HepG2 (cell line): ENCODE measurements at regions not wholly inside any gene's neighbourhood (a gene's known extent, or its start where the extent isn't known, plus 50 kb on each side); places are given as distances from the start of the nearest gene placed in this dataset.

Experiments
- GABPB1 ChIP-seq: IDR thresholded peaks from 2 replicates; pipeline ENCODE4 v1.6.1; 2016; ENCODE audit warnings: mild to moderate bottlenecking, missing genetic modification reagents, moderate library complexity, missing compliant biosample characterization
- GTF2F1 ChIP-seq: fragments of 150-350 bp; IDR thresholded peaks from 2 replicates; pipeline ENCODE4 v1.6.1; 2014; ENCODE audit warnings: low read length
- HDAC2 ChIP-seq: sonication (generic); formaldehyde crosslinking; IDR thresholded peaks from 2 replicates; pipeline ENCODE4 v1.4.0; 2020; ENCODE audit warnings: missing genetic modification reagents
- HOXD1 ChIP-seq: sonication (generic); formaldehyde crosslinking; IDR thresholded peaks from 2 replicates; pipeline ENCODE4 v1.5.0; 2020; ENCODE audit warnings: missing genetic modification reagents
- KLF9 ChIP-seq: IDR thresholded peaks from 2 replicates; pipeline ENCODE4 v1.6.1; 2016; ENCODE audit warnings: low read depth
- NKX3-1 ChIP-seq: sonication (generic); formaldehyde crosslinking; IDR thresholded peaks from 2 replicates; pipeline ENCODE4 v1.5.0; 2020; ENCODE audit warnings: missing genetic modification reagents
- PAF1 ChIP-seq: IDR thresholded peaks from 2 replicates; pipeline ENCODE4 v1.6.1; 2016; ENCODE audit warnings: missing genetic modification reagents, missing compliant biosample characterization
- SIX4 ChIP-seq: sonication (generic); formaldehyde crosslinking; IDR thresholded peaks from 2 replicates; pipeline ENCODE4 v1.4.0; 2020; ENCODE audit warnings: missing genetic modification reagents
- STAG1 ChIP-seq: sonication (generic); formaldehyde crosslinking; IDR thresholded peaks from 2 replicates; pipeline ENCODE4 v1.4.0; 2020; ENCODE audit warnings: missing genetic modification reagents
- ZNF10 ChIP-seq: sonication (generic); formaldehyde crosslinking; IDR thresholded peaks from 2 replicates; pipeline ENCODE4 v1.4.0; 2020; ENCODE audit warnings: mild to moderate bottlenecking, low read depth, missing genetic modification reagents, borderline replicate concordance
- ZNF337 ChIP-seq: sonication (generic); formaldehyde crosslinking; IDR thresholded peaks from 2 replicates; pipeline ENCODE4 v1.5.1; 2020; ENCODE audit warnings: missing genetic modification reagents, low read depth, mild to moderate bottlenecking, borderline replicate concordance
- ZNF367 ChIP-seq: sonication (generic); formaldehyde crosslinking; IDR thresholded peaks from 2 replicates; pipeline ENCODE4 v1.4.0; 2020; ENCODE audit warnings: missing genetic modification reagents, borderline replicate concordance
- ZNF546 ChIP-seq: sonication (generic); formaldehyde crosslinking; conservative IDR thresholded peaks from 2 replicates; pipeline ENCODE4 v1.8.1; 2023; ENCODE audit warnings: mild to moderate bottlenecking, missing genetic modification reagents
- TF ChIP-seq, protein P1 (sequence below): sonication (generic); formaldehyde crosslinking; IDR thresholded peaks from 2 replicates; pipeline ENCODE4 v1.5.1; 2020; ENCODE audit warnings: missing genetic modification reagents, mild to moderate bottlenecking, borderline replicate concordance
- TF ChIP-seq, protein P2 (sequence below): sonication (generic); formaldehyde crosslinking; IDR thresholded peaks from 2 replicates; pipeline ENCODE4 v1.8.0; 2022; ENCODE audit warnings: missing genetic modification reagents, mild to moderate bottlenecking, inconsistent platforms, borderline replicate concordance
- TF ChIP-seq, protein P3 (sequence below): sonication (generic); formaldehyde crosslinking; IDR thresholded peaks from 2 replicates; pipeline ENCODE4 v1.5.0; 2020; ENCODE audit warnings: missing genetic modification reagents, mild to moderate bottlenecking, borderline replicate concordance
- TF ChIP-seq, protein P4 (sequence below): IDR thresholded peaks from 2 replicates; pipeline ENCODE4 v1.6.1; 2016; ENCODE audit warnings: mild to moderate bottlenecking
- TF ChIP-seq, protein P5 (sequence below): sonication (generic); formaldehyde crosslinking; IDR thresholded peaks from 2 replicates; pipeline ENCODE4 v1.8.0; 2022; ENCODE audit warnings: missing genetic modification reagents, low read depth, mild to moderate bottlenecking, borderline replicate concordance
- TF ChIP-seq, protein P6 (sequence below): sonication (generic); formaldehyde crosslinking; IDR thresholded peaks from 2 replicates; pipeline ENCODE4 v1.4.0; 2020; ENCODE audit warnings: mild to moderate bottlenecking, missing genetic modification reagents

DNA sequence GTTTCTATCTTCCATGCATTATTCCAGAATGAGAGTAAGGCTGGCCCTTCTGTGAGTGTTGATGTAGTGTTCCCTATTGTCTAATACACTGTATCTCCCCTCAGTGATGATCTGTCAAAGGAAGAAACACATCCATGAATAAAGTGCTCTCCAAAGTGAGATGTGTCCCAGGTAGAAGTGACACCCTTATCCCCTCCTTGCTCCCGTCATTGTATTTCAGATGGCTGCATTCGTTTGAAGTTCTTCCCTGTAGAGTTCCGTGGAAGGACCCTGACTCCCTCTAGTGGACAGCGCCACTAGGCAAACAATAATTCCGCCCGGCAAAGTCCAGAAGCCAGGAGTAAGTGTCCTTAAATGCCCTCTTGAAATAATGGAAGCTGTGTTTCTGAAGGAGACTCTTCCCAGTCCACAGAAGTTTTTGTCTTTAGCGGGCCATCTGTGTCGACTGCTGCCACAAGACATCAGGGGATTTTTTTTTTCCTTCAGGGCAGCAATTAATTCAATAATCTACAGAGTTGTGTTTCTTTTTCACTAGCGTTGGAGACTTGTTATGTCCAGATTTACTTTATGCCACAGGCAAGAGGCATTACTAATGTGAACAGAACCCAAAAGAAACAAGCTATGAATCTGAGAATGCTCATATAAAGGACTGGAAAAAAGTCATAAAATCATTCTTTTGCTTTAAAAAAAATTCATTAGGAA lies 64.6 kb downstream of the THNSL1 start (continued):
- TF ChIP-seq ZNF10 (no peak), ZNF546 (CRISPR knock-in tag) (no peak), ZNF337 (no peak), ZNF367 (CRISPR knock-in tag) (no peak), PAF1 (CRISPR knock-in tag) (no peak), STAG1 (CRISPR knock-in tag) (peak; percentile 91), NKX3-1 (CRISPR knock-in tag) (no peak), GABPB1 (CRISPR knock-in tag) (no peak), HDAC2 (peak; percentile 54), SIX4 (CRISPR knock-in tag) (no peak), KLF9 (CRISPR knock-in tag) (no peak), GTF2F1 (no peak), HOXD1 (CRISPR knock-in tag) (no peak)
- TF ChIP-seq, protein P1, sequence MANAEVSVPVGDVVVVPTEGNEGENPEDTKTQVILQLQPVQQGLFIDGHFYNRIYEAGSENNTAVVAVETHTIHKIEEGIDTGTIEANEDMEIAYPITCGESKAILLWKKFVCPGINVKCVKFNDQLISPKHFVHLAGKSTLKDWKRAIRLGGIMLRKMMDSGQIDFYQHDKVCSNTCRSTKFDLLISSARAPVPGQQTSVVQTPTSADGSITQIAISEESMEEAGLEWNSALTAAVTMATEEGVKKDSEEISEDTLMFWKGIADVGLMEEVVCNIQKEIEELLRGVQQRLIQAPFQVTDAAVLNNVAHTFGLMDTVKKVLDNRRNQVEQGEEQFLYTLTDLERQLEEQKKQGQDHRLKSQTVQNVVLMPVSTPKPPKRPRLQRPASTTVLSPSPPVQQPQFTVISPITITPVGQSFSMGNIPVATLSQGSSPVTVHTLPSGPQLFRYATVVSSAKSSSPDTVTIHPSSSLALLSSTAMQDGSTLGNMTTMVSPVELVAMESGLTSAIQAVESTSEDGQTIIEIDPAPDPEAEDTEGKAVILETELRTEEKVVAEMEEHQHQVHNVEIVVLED, result peak; percentile 46; the same call in 1 of the 2 replicates
- TF ChIP-seq, protein P2, sequence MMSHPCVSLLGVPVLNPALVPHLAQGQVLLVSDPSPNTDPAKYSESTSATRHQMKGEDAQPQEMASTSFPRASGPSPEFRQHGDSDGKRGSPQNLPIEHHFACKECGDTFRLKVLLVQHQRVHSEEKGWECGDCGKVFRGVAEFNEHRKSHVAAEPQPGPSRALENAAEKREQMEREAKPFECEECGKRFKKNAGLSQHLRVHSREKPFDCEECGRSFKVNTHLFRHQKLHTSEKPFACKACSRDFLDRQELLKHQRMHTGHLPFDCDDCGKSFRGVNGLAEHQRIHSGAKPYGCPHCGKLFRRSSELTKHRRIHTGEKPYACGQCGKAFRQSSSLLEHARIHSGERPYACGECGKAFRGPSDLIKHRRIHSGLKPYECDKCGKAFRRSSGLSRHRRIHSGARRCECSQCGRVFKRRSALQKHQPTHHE (CRISPR knock-in tag), result no peak
- TF ChIP-seq, protein P3, sequence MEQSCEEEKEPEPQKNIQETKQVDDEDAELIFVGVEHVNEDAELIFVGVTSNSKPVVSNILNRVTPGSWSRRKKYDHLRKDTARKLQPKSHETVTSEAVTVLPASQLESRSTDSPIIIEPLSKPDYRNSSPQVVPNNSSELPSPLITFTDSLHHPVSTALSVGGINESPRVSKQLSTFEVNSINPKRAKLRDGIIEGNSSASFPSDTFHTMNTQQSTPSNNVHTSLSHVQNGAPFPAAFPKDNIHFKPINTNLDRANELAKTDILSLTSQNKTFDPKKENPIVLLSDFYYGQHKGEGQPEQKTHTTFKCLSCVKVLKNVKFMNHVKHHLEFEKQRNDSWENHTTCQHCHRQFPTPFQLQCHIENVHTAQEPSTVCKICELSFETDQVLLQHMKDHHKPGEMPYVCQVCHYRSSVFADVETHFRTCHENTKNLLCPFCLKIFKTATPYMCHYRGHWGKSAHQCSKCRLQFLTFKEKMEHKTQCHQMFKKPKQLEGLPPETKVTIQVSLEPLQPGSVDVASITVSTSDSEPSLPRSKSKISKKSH (CRISPR knock-in tag), result no peak
- TF ChIP-seq, protein P4, sequence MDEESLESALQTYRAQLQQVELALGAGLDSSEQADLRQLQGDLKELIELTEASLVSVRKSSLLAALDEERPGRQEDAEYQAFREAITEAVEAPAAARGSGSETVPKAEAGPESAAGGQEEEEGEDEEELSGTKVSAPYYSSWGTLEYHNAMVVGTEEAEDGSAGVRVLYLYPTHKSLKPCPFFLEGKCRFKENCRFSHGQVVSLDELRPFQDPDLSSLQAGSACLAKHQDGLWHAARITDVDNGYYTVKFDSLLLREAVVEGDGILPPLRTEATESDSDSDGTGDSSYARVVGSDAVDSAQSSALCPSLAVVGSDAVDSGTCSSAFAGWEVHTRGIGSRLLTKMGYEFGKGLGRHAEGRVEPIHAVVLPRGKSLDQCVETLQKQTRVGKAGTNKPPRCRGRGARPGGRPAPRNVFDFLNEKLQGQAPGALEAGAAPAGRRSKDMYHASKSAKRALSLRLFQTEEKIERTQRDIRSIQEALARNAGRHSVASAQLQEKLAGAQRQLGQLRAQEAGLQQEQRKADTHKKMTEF (CRISPR knock-in tag), result no peak
- TF ChIP-seq, protein P5, sequence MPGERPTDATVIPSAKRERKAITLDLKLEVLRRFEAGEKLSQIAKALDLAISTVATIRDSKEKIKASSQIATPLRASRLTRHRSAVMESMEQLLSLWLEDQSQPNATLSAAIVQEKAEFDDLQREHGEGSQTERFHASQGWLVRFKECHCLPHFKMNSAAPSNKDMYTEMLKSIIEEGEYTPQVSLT, result no peak
- TF ChIP-seq, protein P6, sequence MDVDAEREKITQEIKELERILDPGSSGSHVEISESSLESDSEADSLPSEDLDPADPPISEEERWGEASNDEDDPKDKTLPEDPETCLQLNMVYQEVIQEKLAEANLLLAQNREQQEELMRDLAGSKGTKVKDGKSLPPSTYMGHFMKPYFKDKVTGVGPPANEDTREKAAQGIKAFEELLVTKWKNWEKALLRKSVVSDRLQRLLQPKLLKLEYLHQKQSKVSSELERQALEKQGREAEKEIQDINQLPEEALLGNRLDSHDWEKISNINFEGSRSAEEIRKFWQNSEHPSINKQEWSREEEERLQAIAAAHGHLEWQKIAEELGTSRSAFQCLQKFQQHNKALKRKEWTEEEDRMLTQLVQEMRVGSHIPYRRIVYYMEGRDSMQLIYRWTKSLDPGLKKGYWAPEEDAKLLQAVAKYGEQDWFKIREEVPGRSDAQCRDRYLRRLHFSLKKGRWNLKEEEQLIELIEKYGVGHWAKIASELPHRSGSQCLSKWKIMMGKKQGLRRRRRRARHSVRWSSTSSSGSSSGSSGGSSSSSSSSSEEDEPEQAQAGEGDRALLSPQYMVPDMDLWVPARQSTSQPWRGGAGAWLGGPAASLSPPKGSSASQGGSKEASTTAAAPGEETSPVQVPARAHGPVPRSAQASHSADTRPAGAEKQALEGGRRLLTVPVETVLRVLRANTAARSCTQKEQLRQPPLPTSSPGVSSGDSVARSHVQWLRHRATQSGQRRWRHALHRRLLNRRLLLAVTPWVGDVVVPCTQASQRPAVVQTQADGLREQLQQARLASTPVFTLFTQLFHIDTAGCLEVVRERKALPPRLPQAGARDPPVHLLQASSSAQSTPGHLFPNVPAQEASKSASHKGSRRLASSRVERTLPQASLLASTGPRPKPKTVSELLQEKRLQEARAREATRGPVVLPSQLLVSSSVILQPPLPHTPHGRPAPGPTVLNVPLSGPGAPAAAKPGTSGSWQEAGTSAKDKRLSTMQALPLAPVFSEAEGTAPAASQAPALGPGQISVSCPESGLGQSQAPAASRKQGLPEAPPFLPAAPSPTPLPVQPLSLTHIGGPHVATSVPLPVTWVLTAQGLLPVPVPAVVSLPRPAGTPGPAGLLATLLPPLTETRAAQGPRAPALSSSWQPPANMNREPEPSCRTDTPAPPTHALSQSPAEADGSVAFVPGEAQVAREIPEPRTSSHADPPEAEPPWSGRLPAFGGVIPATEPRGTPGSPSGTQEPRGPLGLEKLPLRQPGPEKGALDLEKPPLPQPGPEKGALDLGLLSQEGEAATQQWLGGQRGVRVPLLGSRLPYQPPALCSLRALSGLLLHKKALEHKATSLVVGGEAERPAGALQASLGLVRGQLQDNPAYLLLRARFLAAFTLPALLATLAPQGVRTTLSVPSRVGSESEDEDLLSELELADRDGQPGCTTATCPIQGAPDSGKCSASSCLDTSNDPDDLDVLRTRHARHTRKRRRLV, result no peak
